ENCODE measurements at regions not wholly inside any gene's neighbourhood (a gene's known extent, or its start where the extent isn't known, plus 50 kb on each side); places are given as distances from the start of the nearest gene placed in this dataset.

GRCh38 chr2:238793306-238793705, 54.6 kb upstream of the TWIST2 start:
- Histone ChIP-seq H3K9me2 (replicated peaks; ENCODE audit: insufficient read depth, low read length) (no peaks in the 10 kb centered on the region), H3K4me2 (ENCODE audit: low read depth, low read length) (no peak overlapping the region), H3K27ac (ENCODE audit: low read length) (no peak overlapping the region), H3K9me3 (replicated peaks; ENCODE audit: insufficient read depth, low read length) (no peaks in the 10 kb centered on the region), H3K79me2 (ENCODE audit: low read length) (no peaks in the 10 kb centered on the region), H3K36me3 (replicated peaks; ENCODE audit: insufficient read depth, low read length) (no peaks in the 10 kb centered on the region), H3K4me3 (ENCODE audit: low read length) (no peak overlapping the region), H3K27me3 (replicated peaks; ENCODE audit: insufficient read depth, low read length) (peaks cover 18% of the 10 kb centered on the region), H4K20me1 (ENCODE audit: insufficient read depth, low read length) (no peaks in the 10 kb centered on the region), H3K4me1 (ENCODE audit: low read length) (no peaks in the 10 kb centered on the region), H3F3A (ENCODE audit: insufficient read depth, low read length) (no peaks in the 10 kb centered on the region), H2AFZ (ENCODE audit: low read length) (no peak overlapping the region), H3K9ac (ENCODE audit: low read length) (no peak overlapping the region)
- no peak for DNase-seq
- TF ChIP-seq EZH2 (optimal IDR thresholded peaks at IDR 0.05; ENCODE audit: low read depth, low read length) (no peak), EZH2phosphoT487 (IDR thresholded peaks at IDR 0.05; ENCODE audit: low read length) (no peak)
- TF ChIP-seq, protein P1, sequence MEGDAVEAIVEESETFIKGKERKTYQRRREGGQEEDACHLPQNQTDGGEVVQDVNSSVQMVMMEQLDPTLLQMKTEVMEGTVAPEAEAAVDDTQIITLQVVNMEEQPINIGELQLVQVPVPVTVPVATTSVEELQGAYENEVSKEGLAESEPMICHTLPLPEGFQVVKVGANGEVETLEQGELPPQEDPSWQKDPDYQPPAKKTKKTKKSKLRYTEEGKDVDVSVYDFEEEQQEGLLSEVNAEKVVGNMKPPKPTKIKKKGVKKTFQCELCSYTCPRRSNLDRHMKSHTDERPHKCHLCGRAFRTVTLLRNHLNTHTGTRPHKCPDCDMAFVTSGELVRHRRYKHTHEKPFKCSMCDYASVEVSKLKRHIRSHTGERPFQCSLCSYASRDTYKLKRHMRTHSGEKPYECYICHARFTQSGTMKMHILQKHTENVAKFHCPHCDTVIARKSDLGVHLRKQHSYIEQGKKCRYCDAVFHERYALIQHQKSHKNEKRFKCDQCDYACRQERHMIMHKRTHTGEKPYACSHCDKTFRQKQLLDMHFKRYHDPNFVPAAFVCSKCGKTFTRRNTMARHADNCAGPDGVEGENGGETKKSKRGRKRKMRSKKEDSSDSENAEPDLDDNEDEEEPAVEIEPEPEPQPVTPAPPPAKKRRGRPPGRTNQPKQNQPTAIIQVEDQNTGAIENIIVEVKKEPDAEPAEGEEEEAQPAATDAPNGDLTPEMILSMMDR (IDR thresholded peaks at IDR 0.05; ENCODE audit: low read length): no peak

- Histone ChIP-seq H3K36me3 (replicated peaks; ENCODE audit: insufficient read depth, low read length) (no peaks in the 10 kb centered on the region), H3K4me3 (ENCODE audit: low read length) (no peak overlapping the region), H4K20me1 (ENCODE audit: insufficient read depth, low read length) (no peaks in the 10 kb centered on the region), H3K4me1 (ENCODE audit: low read length) (no peaks in the 10 kb centered on the region), H3K9ac (ENCODE audit: low read length) (no peak overlapping the region), H3F3A (ENCODE audit: insufficient read depth, low read length) (no peaks in the 10 kb centered on the region), H2AFZ (ENCODE audit: low read length) (no peak overlapping the region), H3K9me2 (replicated peaks; ENCODE audit: insufficient read depth, low read length) (no peaks in the 10 kb centered on the region), H3K9me3 (replicated peaks; ENCODE audit: insufficient read depth, low read length) (no peaks in the 10 kb centered on the region), H3K4me2 (ENCODE audit: low read depth, low read length) (no peak overlapping the region), H3K27ac (ENCODE audit: low read length) (no peak overlapping the region), H3K27me3 (replicated peaks; ENCODE audit: insufficient read depth, low read length) (peaks cover 13% of the 10 kb centered on the region; the same call in 1 of the 2 replicates), H3K79me2 (ENCODE audit: low read length) (no peaks in the 10 kb centered on the region)
- no peak for TF ChIP-seq EZH2 (optimal IDR thresholded peaks at IDR 0.05; ENCODE audit: low read depth, low read length)
- TF ChIP-seq, protein P1 (IDR thresholded peaks at IDR 0.05; ENCODE audit: low read length): no peak
- TF ChIP-seq EZH2phosphoT487 (IDR thresholded peaks at IDR 0.05; ENCODE audit: low read length): no peak
- no peak for DNase-seq
Observed at GRCh38 chr2:238793801-238794449, 54.0 kb upstream of the TWIST2 start.

DNA sequence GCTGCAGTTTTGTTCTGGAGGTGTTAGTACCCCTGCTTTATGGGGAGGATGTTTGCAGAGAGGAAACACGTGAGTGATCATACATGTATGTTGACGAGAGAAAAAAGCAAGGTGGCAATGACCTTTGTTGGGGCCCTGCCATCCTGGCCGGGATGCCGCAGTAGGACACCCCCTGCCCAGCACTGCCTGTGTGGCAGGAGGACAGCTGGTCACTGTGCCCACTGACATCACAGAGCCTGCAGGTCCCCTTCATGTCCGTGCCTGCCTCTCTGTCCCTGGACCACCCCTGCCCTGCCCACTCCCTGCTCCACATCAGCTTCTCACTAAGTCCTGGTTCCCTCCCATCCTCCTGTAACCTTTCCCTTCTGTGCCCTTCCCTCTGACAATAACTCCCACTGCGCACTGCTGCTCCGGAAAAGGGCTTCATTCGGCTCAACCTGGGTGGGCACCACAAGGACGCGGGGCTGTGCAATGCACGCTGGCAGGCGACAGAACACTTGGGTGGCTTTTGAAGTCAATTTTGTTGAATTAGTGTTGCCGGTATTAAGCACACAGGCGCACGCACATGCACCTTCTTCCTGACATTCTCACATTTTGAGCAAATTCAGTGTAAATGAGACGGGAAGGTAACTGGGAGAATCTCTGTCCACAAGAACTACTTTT, 51.5 kb upstream of the TWIST2 start:
- Histone ChIP-seq H3K27me3 (replicated peaks; ENCODE audit: insufficient read depth, low read length) (no peaks in the 10 kb centered on the region; the same call in 1 of the 2 replicates), H3K79me2 (ENCODE audit: low read length) (no peaks in the 10 kb centered on the region), H3K4me3 (ENCODE audit: low read length) (no peak overlapping the region), H3K4me1 (ENCODE audit: low read length) (no peaks in the 10 kb centered on the region), H3K9me3 (replicated peaks; ENCODE audit: insufficient read depth, low read length) (no peaks in the 10 kb centered on the region), H3K36me3 (replicated peaks; ENCODE audit: insufficient read depth, low read length) (no peaks in the 10 kb centered on the region), H4K20me1 (ENCODE audit: insufficient read depth, low read length) (no peaks in the 10 kb centered on the region), H3K27ac (ENCODE audit: low read length) (no peak overlapping the region), H3K9ac (ENCODE audit: low read length) (no peak overlapping the region), H3K4me2 (ENCODE audit: low read depth, low read length) (no peak overlapping the region), H3F3A (ENCODE audit: insufficient read depth, low read length) (no peaks in the 10 kb centered on the region), H2AFZ (ENCODE audit: low read length) (no peak overlapping the region), H3K9me2 (replicated peaks; ENCODE audit: insufficient read depth, low read length) (no peaks in the 10 kb centered on the region)
- TF ChIP-seq EZH2phosphoT487 (IDR thresholded peaks at IDR 0.05; ENCODE audit: low read length): no peak
- TF ChIP-seq EZH2 (optimal IDR thresholded peaks at IDR 0.05; ENCODE audit: low read depth, low read length): no peak
- TF ChIP-seq, protein P1 (IDR thresholded peaks at IDR 0.05; ENCODE audit: low read length): no peak
- no peak for DNase-seq
